ENCODE measurements at regions not wholly inside any gene's neighbourhood (a gene's known extent, or its start where the extent isn't known, plus 50 kb on each side); places are given as distances from the start of the nearest gene placed in this dataset.
A peak's percentile ranks its signal among the peaks of the same experiment; 100 is the strongest.

DNA sequence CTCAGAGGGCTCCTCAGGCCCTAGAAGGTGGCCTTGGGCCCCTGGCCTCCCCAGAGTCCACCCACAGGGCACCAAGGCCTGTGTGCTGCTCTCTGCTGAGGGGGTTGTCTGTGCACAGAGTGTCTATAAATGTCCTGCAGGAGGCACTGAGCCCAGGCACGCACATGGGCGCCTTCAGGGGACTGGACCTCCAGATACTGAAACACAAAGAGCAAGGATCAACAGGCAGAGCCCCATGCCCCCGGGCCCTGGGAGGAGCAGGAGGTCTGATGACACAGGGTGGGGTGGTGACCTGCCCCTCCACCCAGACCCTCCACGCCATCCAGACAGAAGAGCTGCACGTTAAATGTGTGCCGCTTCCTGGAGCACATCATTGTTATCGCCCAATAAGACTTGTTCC lies 64.6 kb upstream of the SIMC1 start:
- ChIA-PET CTCF (ENCODE audit: low intra/inter-chr PET ratio) (no interaction called here), POLR2A (no interaction called here)
- Histone ChIP-seq H3K9me3 (replicated peaks; ENCODE audit: control insufficient read depth, insufficient read depth, low read depth, low read length) (0 out of 2 replicates have a peak, but pooled peaks cover 3% of the 10 kb centered on the region), H3K9me1 (ENCODE audit: control insufficient read depth, insufficient read depth, low read length) (peaks cover 5% of the 10 kb centered on the region), H3K4me2 (ENCODE audit: insufficient read depth, low read length) (no peak overlapping the region), H3K9ac (ENCODE audit: insufficient read depth in 1 of 2, low read depth in 2 of 2, low read length in 2 of 2) (peak overlapping the region in 1 of 2 experiments; percentile 55; a peak in 1 of 4 replicates), H3K36me3 (ENCODE audit: control insufficient read depth, insufficient read depth, low read length) (peaks cover 55% of the 10 kb centered on the region; the same call in 1 of the 3 replicates), H4K20me1 (replicated peaks; ENCODE audit: control insufficient read depth, insufficient read depth, low read length) (no peaks in the 10 kb centered on the region), H2AFZ (ENCODE audit: low read depth, low read length) (no peak overlapping the region), H3K4me1 (replicated peaks in 1 of 2; ENCODE audit: control insufficient read depth in 2 of 2, insufficient read depth in 2 of 2, low read length in 2 of 2) (peaks cover 4 to 16% of the 10 kb centered on the region in 2 experiments; a peak in 4 of 5 replicates), H3K79me2 (ENCODE audit: control insufficient read depth, insufficient read depth, low read length) (no peaks in the 10 kb centered on the region), H3K27ac (ENCODE audit: extremely low read depth, low read depth, low read length) (no peak overlapping the region), H3K27me3 (ENCODE audit: control insufficient read depth in 2 of 2, insufficient read depth in 2 of 2, low read length in 2 of 2) (no peaks in the 10 kb centered on the region), H3K4me3 (no peak overlapping the region)
- 56% methylated on average over 7 of the region's 7 CpGs for WGBS (ENCODE audit: insufficient coverage, low coverage, missing lambda C conversion rate)
- no peak for ATAC-seq
- DNase-seq (ENCODE audit: extremely low read depth in 1 of 4, low spot score in 3 of 4): no peak
- intact Hi-C loops (cut with micrococcal nuclease) (no loop called here), in situ Hi-C loops (cut with MboI) (no loop called here)
- TF ChIP-seq, protein P1, sequence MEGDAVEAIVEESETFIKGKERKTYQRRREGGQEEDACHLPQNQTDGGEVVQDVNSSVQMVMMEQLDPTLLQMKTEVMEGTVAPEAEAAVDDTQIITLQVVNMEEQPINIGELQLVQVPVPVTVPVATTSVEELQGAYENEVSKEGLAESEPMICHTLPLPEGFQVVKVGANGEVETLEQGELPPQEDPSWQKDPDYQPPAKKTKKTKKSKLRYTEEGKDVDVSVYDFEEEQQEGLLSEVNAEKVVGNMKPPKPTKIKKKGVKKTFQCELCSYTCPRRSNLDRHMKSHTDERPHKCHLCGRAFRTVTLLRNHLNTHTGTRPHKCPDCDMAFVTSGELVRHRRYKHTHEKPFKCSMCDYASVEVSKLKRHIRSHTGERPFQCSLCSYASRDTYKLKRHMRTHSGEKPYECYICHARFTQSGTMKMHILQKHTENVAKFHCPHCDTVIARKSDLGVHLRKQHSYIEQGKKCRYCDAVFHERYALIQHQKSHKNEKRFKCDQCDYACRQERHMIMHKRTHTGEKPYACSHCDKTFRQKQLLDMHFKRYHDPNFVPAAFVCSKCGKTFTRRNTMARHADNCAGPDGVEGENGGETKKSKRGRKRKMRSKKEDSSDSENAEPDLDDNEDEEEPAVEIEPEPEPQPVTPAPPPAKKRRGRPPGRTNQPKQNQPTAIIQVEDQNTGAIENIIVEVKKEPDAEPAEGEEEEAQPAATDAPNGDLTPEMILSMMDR (IDR thresholded peaks at IDR 0.05 in 2 of 3, conservative IDR thresholded peaks at IDR 0.05 in 1 of 3; ENCODE audit: insufficient read depth in 2 of 3, low read depth in 1 of 3, low read length in 3 of 3): peak in 1 of 3 experiments; percentile 5; a peak in 1 of 6 replicates
- TF ChIP-seq ZBTB49 (CRISPR knock-in tag; IDR thresholded peaks at IDR 0.05; ENCODE audit: borderline replicate concordance): no peak
- no peak for FAIRE-seq
- no TSS peak for BruUV-seq (replicated peaks)
